ENCODE measurements at regions not wholly inside any gene's neighbourhood (a gene's known extent, or its start where the extent isn't known, plus 50 kb on each side); places are given as distances from the start of the nearest gene placed in this dataset.
"Not testable (repeated sequence)": the region's sequence is repeated elsewhere in the genome, so short reads cannot be mapped to it uniquely, and the experiment has no call there.

DNA sequence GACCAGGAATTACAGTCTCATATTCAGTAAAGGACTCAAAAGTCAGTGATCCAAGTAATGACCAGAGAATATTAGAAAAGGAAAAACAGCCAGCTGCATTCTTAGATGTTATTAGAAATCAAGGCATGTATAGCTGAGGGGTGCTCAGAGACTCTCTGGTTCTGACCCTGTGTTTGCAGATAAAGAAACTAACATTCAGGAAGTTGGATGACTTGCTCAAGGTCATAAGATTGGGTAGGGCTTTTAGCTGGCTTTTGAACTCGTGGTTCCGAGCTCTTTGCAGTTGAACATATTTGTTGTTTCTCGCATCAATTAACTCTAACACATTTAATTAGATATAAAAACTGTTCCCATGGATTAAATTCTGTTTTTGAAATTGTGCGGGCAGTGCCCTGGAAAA lies 62.5 kb upstream of the ENPP6 start:
- Histone ChIP-seq H3K4me3 (ENCODE audit: low read length in 2 of 2) (no peak overlapping the region), H3K27me3 (ENCODE audit: control insufficient read depth in 1 of 2, insufficient read depth in 2 of 2, low read length in 2 of 2) (no peaks in the 10 kb centered on the region), H3K9me3 (ENCODE audit: control insufficient read depth in 2 of 2, low read length in 2 of 2) (no peaks in the 10 kb centered on the region), H3K9ac (ENCODE audit: low read length in 2 of 2) (no peak overlapping the region), H3K36me3 (ENCODE audit: control insufficient read depth in 2 of 2, insufficient read depth in 2 of 2, low read length in 2 of 2) (no peaks in the 10 kb centered on the region), H3K4me1 (ENCODE audit: control insufficient read depth, insufficient read depth, low read length) (no peaks in the 10 kb centered on the region), H3K27ac (ENCODE audit: low read length) (no peak overlapping the region)

DNA sequence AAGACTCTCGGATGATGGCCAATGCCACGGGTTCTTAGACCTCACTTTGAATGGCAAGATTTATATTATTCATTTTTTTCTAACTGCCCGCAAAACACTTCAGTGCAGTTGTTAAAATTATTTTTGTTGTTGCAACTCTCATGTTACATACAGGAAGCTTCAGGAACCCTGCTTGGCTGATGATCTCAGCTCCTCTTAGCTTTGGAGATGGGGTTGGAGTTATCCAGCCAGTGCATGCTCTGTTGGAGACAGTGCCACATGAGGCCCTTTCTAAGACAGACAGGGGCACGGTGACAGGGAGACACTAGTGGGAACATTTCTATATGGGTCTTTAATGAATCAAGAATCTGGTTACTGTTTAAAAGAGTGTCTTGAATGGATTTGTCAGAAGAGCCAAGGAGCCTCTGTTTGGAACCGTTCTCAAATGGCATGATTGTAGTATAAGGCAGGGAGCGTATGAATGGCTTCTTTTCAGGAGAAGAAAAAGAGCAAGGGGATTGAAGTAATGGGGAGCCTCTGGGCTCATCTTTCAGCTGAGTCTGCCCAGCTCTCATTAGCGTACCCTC lies 61.9 kb upstream of the ENPP6 start:
- no peaks in the 10 kb centered on the region for H3K9me3 ChIP-seq (ENCODE audit: control insufficient read depth in 2 of 2, low read length in 2 of 2)
- no peaks in the 10 kb centered on the region for H3K36me3 ChIP-seq (ENCODE audit: control insufficient read depth in 2 of 2, insufficient read depth in 2 of 2, low read length in 2 of 2)
- no peaks in the 10 kb centered on the region for H3K4me1 ChIP-seq (ENCODE audit: control insufficient read depth, insufficient read depth, low read length)
- no peak overlapping the region for H3K9ac ChIP-seq (ENCODE audit: low read length in 2 of 2)
- no peak overlapping the region for H3K27ac ChIP-seq (ENCODE audit: low read length)
- H3K27me3 ChIP-seq (ENCODE audit: control insufficient read depth in 1 of 2, insufficient read depth in 2 of 2, low read length in 2 of 2) = no peaks in the 10 kb centered on the region
- H3K4me3 ChIP-seq (ENCODE audit: low read length in 2 of 2) = no peak overlapping the region

DNA sequence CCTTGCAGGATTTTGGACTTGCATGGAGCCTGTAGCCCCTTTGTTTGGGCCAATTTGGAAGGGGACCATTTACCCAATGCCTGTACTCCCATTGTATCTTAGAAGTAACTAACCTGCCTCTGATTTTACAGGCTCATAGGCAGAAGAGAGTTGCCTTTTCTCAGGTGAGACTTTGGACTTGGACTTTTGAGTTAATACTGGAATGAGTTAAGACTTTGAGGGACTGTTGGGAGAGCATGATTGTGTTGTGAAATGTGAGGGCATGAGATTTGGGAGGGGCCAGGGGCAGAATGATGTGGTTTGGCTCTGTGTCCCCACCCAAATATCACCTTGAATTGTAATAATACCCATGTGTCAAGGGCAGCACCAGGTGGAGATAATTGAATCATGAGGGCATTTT lies 60.1 kb upstream of the ENPP6 start:
- H3K27me3 ChIP-seq (ENCODE audit: control insufficient read depth in 1 of 2, insufficient read depth in 2 of 2, low read length in 2 of 2); H3K9ac ChIP-seq (ENCODE audit: low read length in 2 of 2); H3K4me1 ChIP-seq (ENCODE audit: control insufficient read depth, insufficient read depth, low read length); H3K9me3 ChIP-seq (ENCODE audit: control insufficient read depth in 2 of 2, low read length in 2 of 2); H3K4me3 ChIP-seq (ENCODE audit: low read length in 2 of 2); H3K36me3 ChIP-seq (ENCODE audit: control insufficient read depth in 2 of 2, insufficient read depth in 2 of 2, low read length in 2 of 2); H3K27ac ChIP-seq (ENCODE audit: low read length): not testable (repeated sequence)

DNA sequence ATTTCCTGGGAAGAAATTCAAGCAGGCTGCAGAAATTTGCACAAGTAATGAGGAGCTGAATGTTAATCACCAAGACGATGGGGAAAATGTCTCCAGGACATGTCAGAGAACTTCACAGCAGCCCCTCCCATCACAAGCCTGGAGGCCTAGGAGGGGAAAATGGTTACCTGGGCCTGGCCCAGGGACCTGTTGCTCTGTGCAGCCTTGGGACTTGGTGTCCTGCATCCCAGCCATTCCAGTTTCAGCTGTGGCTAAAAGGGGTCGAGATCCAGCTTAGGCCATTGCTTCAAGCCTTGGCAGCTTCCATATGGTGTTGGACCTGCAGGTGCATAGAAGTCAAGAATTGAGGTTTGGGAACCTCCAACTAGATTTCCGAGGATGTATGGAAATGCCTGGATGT lies 59.3 kb upstream of the ENPP6 start:
- not testable (repeated sequence) for H3K9me3 ChIP-seq (ENCODE audit: control insufficient read depth in 2 of 2, low read length in 2 of 2); H3K27ac ChIP-seq (ENCODE audit: low read length); H3K36me3 ChIP-seq (ENCODE audit: control insufficient read depth in 2 of 2, insufficient read depth in 2 of 2, low read length in 2 of 2); H3K27me3 ChIP-seq (ENCODE audit: control insufficient read depth in 1 of 2, insufficient read depth in 2 of 2, low read length in 2 of 2); H3K4me1 ChIP-seq (ENCODE audit: control insufficient read depth, insufficient read depth, low read length); H3K9ac ChIP-seq (ENCODE audit: low read length in 2 of 2); H3K4me3 ChIP-seq (ENCODE audit: low read length in 2 of 2)

DNA sequence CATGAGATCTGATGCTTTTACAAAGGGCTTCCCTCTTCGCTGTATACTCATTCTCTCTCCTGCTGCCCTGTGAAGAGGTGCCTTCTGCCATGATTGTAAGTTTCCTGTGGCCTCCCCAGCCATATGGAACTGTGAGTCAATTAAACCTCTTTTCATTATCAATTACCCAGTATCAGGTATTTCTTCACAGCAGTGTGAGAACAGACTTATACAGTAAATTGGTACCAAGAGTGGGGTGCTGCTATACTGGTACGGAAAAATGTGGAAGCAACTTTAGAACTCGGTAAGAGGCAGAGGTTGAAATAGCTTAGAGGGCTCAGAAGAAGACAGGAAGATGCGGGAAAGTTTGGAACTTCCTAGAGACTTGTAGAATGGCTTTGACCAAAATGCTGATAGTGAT lies 58.7 kb upstream of the ENPP6 start:
- not testable (repeated sequence) for H3K9me3 ChIP-seq (ENCODE audit: control insufficient read depth in 2 of 2, low read length in 2 of 2); H3K9ac ChIP-seq (ENCODE audit: low read length in 2 of 2); H3K27ac ChIP-seq (ENCODE audit: low read length); H3K4me3 ChIP-seq (ENCODE audit: low read length in 2 of 2); H3K4me1 ChIP-seq (ENCODE audit: control insufficient read depth, insufficient read depth, low read length); H3K36me3 ChIP-seq (ENCODE audit: control insufficient read depth in 2 of 2, insufficient read depth in 2 of 2, low read length in 2 of 2); H3K27me3 ChIP-seq (ENCODE audit: control insufficient read depth in 1 of 2, insufficient read depth in 2 of 2, low read length in 2 of 2)

DNA sequence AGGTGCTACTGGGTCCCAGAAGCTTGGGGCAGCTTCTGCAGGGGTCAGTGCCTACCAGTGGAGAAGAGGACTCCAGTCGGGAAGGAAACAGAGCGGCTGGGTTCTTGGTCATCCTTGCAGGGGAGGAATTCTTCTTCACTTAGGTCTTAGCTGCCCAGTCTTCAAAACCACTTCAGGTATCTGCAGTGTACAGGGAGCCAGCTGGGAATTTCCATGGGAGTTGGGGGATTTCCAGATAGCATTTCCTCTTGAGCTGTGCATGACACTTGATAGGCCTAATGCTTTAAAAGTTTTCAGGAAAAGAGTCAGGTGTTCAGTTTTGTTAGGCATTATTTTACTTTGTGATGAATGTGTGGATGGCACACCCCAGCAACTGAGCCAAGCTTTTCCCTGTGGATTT lies 58.1 kb upstream of the ENPP6 start:
- no peak overlapping the region for H3K27ac ChIP-seq (ENCODE audit: low read length)
- H3K9me3 ChIP-seq (ENCODE audit: control insufficient read depth in 2 of 2, low read length in 2 of 2) = no peaks in the 10 kb centered on the region
- H3K36me3 ChIP-seq (ENCODE audit: control insufficient read depth in 2 of 2, insufficient read depth in 2 of 2, low read length in 2 of 2) = no peaks in the 10 kb centered on the region
- no peak overlapping the region for H3K9ac ChIP-seq (ENCODE audit: low read length in 2 of 2)
- H3K4me1 ChIP-seq (ENCODE audit: control insufficient read depth, insufficient read depth, low read length) = no peaks in the 10 kb centered on the region
- H3K27me3 ChIP-seq (ENCODE audit: control insufficient read depth in 1 of 2, insufficient read depth in 2 of 2, low read length in 2 of 2) = no peaks in the 10 kb centered on the region
- H3K4me3 ChIP-seq (ENCODE audit: low read length in 2 of 2) = no peak overlapping the region

DNA sequence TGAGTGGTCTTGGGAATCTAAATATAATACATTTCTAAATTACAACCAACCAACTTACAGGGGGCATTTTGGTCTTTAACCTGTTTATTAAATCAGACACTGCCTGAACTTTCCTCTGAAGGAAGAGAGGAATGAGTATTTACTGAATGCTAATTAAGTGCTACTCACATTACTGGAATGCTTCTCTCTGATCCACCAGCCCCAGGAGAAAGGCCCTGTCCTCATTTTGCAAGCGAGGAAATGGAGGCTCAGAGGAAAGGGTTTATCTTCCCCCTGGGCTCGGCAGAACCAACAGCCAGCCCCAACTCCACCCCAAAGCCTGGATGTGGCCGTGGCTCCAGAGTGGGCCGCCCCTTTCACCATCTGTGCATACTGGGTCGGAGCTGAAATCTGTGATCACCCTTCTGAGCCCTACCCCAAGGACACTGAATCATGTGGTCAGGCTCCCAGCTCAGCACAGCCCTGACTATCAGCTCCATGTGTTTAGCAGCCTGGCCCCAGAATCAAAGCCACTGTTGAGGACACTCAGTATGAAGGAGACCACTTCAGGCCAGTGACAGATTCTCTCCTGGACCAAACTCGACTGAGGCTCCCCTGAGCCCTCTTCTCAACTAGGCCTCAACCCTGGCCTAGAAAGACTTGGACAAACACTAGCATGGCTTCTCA lies 56.7 kb upstream of the ENPP6 start:
- H3K9me3 ChIP-seq (ENCODE audit: control insufficient read depth in 2 of 2, low read length in 2 of 2) = no peaks in the 10 kb centered on the region
- no peaks in the 10 kb centered on the region for H3K27me3 ChIP-seq (ENCODE audit: control insufficient read depth in 1 of 2, insufficient read depth in 2 of 2, low read length in 2 of 2)
- no peak overlapping the region for H3K9ac ChIP-seq (ENCODE audit: low read length in 2 of 2)
- no peak overlapping the region for H3K27ac ChIP-seq (ENCODE audit: low read length)
- no peaks in the 10 kb centered on the region for H3K4me1 ChIP-seq (ENCODE audit: control insufficient read depth, insufficient read depth, low read length)
- H3K4me3 ChIP-seq (ENCODE audit: low read length in 2 of 2) = no peak overlapping the region
- no peaks in the 10 kb centered on the region for H3K36me3 ChIP-seq (ENCODE audit: control insufficient read depth in 2 of 2, insufficient read depth in 2 of 2, low read length in 2 of 2)

DNA sequence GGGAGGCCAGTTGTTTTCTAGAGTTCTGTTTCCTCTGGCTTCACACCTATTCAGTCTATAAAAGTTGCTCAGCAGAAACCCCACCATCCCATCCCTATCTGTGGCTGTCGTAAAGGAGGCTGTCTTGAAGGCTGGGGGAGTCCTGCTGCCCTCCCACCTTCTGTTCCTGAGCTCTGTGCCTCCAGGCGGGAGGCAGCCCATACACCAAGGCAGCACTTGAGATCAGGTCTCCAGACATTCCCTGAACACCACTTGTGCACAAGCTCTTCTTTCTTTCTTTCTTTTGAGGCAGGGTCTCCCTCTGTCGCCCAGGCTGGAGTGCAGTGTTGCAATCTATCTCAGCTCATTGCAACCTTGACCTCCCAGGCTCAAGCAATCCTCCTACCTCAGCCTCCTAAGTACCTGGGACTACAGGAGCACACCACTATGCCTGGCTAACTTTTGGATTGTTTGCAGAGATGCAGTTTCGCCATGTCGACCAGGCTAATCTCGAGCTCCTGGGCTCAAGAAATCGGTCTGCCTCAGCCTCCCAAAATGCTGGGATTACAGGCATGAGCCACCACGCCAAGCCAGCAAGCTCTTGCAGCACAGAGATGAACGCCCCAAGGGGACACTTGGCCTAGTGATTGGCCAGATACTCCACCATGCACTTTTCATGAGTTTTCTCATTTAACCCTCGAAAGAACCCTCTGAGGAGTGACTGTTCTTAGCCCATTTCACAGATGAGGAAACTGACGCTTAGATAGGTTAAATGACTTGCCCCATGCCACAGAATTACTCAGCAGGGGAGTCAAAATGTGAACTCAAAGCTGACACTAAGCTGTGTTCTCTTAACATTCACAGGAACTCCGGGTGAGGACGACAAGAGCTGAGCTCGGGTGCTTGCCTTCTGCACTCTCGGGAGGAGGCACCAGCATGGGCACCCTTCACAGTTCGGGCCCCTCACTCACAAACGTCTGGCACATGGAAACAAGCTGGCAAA lies 55.8 kb upstream of the ENPP6 start:
- Histone ChIP-seq H3K27ac (ENCODE audit: low read length) (no peak overlapping the region), H3K4me3 (ENCODE audit: low read length in 2 of 2) (no peak overlapping the region), H3K9me3 (ENCODE audit: control insufficient read depth in 2 of 2, low read length in 2 of 2) (no peaks in the 10 kb centered on the region), H3K36me3 (ENCODE audit: control insufficient read depth in 2 of 2, insufficient read depth in 2 of 2, low read length in 2 of 2) (no peaks in the 10 kb centered on the region), H3K4me1 (ENCODE audit: control insufficient read depth, insufficient read depth, low read length) (no peaks in the 10 kb centered on the region), H3K27me3 (ENCODE audit: control insufficient read depth in 1 of 2, insufficient read depth in 2 of 2, low read length in 2 of 2) (no peaks in the 10 kb centered on the region), H3K9ac (ENCODE audit: low read length in 2 of 2) (no peak overlapping the region)

DNA sequence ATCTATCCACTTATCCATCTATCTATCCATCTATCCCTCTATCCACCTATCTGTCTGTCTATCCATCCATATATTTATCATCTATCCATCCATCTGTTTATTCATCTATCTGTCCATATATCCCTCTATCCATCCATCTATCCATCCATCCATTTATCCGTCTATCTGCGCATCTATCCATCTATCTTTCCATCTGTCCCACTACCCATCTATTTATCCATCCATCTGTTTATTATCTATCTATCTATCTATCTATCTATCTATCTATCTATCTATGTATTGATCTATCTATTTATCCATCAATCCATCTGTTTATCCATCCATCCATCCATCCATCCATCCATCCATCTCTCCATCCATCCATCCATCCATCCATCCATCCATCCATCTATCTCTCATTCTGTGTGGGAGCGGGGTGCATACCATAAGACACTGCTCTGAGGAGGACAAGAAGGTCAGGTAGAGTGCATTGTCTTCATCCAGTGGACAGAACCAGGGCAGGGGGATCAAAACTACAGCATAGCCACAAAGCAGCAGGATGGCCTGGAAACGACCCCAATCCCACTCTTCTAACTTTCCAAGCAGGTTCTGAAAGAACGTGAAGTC lies 53.2 kb upstream of the ENPP6 start:
- Histone ChIP-seq H3K27me3 (ENCODE audit: control insufficient read depth in 1 of 2, insufficient read depth in 2 of 2, low read length in 2 of 2) (no peaks in the 10 kb centered on the region), H3K4me3 (ENCODE audit: low read length in 2 of 2) (no peak overlapping the region), H3K4me1 (ENCODE audit: control insufficient read depth, insufficient read depth, low read length) (no peaks in the 10 kb centered on the region), H3K36me3 (ENCODE audit: control insufficient read depth in 2 of 2, insufficient read depth in 2 of 2, low read length in 2 of 2) (no peaks in the 10 kb centered on the region), H3K9me3 (ENCODE audit: control insufficient read depth in 2 of 2, low read length in 2 of 2) (no peaks in the 10 kb centered on the region), H3K9ac (ENCODE audit: low read length in 2 of 2) (no peak overlapping the region), H3K27ac (ENCODE audit: low read length) (no peak overlapping the region)

DNA sequence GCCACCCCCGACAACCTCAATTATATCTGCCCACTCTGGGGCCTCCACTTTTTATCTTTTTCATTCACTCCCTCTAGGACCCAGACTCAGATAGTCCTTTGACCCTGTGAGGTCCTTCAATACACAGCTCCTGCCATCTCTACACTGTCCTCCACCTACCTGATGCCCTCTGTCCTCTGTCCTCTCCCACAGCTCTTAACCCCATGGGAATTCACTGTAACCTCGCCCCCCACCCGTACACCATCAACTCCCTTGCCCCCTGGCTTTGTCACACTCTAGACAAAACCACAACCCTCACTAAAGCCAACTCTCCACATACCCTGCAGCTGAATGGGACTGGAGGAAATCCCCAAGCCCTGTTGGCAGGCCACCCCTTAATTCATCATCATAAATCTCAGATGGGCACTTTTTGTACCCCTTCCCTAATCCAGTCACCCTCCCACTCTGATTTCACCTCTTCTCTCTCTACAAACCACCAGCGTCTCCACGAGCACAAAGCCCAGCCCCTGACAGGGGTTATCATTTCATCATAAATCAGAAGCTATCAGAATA lies 52.3 kb upstream of the ENPP6 start:
- H3K9me3 ChIP-seq (ENCODE audit: control insufficient read depth in 2 of 2, low read length in 2 of 2) = no peaks in the 10 kb centered on the region
- no peaks in the 10 kb centered on the region for H3K27me3 ChIP-seq (ENCODE audit: control insufficient read depth in 1 of 2, insufficient read depth in 2 of 2, low read length in 2 of 2)
- no peak overlapping the region for H3K4me3 ChIP-seq (ENCODE audit: low read length in 2 of 2)
- H3K4me1 ChIP-seq (ENCODE audit: control insufficient read depth, insufficient read depth, low read length) = no peaks in the 10 kb centered on the region
- no peak overlapping the region for H3K27ac ChIP-seq (ENCODE audit: low read length)
- no peaks in the 10 kb centered on the region for H3K36me3 ChIP-seq (ENCODE audit: control insufficient read depth in 2 of 2, insufficient read depth in 2 of 2, low read length in 2 of 2)
- H3K9ac ChIP-seq (ENCODE audit: low read length in 2 of 2) = no peak overlapping the region

All from stomach smooth muscle (tissue), 2 donors.